Mammary epithelial cell (primary cell): ENCODE measurements at regions not wholly inside any gene's neighbourhood (a gene's known extent, or its start where the extent isn't known, plus 50 kb on each side); places are given as distances from the start of the nearest gene placed in this dataset.

Source experiments
- CTCF ChIP-seq, 2 donors: IDR thresholded peaks in 1 of 2; conservative IDR thresholded peaks in 1 of 2; 2 replicates each; pipeline ENCODE4 v1.5.1; 2011 to 2012; ENCODE audit warnings: inconsistent platforms in 2 of 2, low read length in 2 of 2, mild to moderate bottlenecking in 2 of 2, control low read depth in 1 of 2, low read depth in 1 of 2; ENCODE audit not compliant: insufficient read depth in 1 of 2; ENCODE audit errors: extremely low read depth in 1 of 2
- EZH2 ChIP-seq: IDR thresholded peaks from 2 replicates; pipeline ENCODE4 v1.6.1; 2012; ENCODE audit warnings: low read length, inconsistent platforms, borderline replicate concordance

- TF ChIP-seq CTCF (conservative IDR thresholded peaks at IDR 0.05 in 1 of 2, IDR thresholded peaks at IDR 0.05 in 1 of 2; ENCODE audit: extremely low read depth in 1 of 2, insufficient read depth in 1 of 2, low read depth in 1 of 2, low read length in 2 of 2) = no peak
- no peak for TF ChIP-seq EZH2
Measured at GRCh38 chr1:29999595-29999994, 723.8 kb downstream of the MATN1 start.
